NCI-H2227 (cell line): ENCODE measurements at regions not wholly inside any gene's neighbourhood (a gene's known extent, or its start where the extent isn't known, plus 50 kb on each side); places are given as distances from the start of the nearest gene placed in this dataset.

Experiments used
- DNase-seq: peaks from one replicate; lab custom pipeline; 2025; ENCODE audit not compliant: unreplicated experiment; lab: John Stamatoyannopoulos, UW

DNA sequence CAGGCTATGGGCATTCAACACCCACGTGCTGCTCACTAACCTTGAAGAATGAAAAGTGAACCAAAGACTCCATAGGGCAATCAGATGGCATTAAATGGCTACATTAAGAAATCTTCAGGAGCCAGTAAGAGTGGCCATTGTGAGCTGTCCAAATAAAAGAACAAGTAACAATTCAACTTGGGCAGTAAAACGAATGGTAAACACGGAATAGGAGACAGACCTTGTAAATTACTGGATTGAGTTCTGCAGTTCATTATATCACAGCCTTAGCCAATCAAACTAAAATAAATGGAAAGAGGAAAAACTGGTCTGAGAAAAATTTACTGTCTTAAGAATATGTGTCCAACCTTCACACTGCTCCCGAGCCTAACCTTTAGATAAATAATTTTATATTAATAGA is 306.5 kb upstream of the ZNF521 start:
- no peak for DNase-seq

DNA sequence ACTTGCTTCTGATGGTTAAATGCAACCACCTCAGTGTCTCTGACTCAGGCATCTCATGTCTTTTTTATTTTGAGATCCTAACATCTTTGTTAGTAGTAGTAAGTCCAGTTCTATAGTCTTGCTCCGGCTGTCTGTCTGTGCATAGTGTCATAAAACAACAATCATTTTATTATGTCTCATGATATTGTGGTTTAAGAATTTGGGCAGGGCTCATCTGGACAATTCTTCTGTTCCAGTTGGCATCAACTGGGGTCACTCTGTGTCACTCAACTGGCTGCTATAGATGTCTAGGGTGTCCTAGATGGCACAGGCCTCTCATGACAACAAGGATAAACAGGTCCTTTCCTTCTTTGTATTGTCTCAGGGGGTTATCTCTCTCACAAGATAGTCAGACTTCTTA is 299.6 kb upstream of the ZNF521 start:
- no peak for DNase-seq

DNA sequence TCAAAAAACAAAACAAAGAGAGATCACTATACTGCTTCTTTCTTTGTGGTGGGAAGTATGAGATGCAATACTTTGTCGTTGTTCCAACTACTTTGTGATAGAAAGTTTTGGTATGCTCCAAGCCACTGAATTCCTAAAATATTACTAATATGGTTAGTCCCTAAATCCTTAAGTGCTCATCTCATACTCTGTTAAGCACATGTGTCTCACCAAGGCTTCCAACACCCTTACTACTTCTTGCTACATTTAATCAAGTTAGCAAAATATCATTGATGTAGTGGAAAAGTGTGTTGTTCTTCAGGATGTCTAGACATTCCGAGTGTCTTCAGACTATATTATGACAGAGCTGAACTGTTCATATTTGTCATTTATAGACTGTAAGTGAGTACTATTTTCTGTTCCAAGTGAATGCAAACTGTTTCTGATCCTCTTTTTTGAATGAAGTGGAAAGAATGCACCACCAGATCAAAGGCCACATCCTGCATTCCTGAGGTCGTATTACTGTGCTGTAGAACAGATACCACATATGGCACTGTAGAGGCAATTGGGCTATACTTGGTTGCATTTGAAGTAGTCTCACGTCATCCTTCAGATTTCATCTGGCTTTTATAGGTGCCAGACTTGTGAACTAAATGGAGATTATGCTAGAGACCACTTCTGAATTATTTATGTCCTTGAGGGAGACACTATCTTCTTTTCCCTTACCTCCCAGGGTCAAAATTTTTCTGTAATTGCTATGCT is 298.4 kb upstream of the ZNF521 start:
- DNase-seq: no peak

DNA sequence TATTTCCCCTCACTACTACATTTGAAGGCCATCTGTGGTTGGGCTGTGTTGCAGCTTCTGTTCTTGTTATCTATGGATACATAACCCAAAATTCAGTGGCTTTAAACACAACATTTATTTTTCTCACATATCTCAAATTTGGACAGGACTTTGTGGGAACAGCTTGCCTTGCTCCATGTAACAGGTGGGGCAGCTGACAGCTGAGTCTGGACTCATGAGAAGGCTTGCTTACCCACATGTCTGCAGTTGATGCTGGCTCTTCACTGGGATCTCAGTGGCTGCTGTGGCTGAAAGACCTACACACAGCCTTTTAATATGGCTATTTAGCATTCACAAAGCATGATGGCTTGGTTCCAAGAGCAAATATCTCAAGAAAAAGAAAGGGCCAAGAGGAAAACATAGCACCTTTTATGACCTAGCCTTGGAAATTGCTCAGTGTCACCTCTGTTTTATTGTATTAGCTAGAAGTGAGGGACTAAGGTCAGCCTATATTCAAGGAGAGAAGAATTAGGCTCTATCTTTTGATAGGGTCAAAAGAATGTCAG is 296.8 kb upstream of the ZNF521 start:
- DNase-seq: no peak

DNA sequence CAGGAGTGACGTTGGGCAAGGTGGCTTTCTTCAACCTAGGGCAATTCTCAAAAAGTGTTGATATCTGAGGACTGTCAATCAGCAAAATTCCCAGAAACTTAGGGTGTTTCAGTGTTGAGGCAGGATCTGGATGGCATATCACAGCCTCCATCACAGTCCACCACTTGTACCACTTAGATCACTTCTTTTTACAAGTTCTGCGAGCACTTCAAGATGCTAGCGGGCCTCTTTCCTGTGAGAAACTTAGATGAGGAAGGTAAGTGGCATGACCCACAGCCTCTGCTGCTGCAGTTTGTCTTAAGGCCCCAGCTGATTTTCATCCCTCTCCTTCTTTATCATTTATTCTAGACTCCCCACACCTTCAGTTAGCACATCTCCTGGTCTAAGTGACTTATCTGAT is 295.4 kb upstream of the ZNF521 start:
- DNase-seq: no peak

DNA sequence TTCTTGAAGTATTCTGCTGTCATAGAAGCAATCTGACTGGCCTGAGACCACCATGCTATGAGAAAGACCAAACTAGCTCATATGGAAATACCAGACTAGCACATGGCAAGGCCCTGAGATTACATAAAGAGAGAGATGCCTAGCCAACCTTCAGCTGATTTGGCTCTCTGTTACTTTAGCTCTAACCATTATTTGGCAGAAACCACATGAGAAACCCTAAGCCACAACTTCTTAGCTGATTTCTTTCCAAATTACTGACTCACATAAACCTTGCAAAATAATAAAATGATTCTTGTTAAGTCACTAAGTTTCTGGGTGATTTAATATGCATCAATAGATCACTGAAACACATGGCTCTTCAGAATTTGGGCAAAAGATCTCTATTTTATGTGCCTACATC is 295.0 kb upstream of the ZNF521 start:
- no peak for DNase-seq

DNA sequence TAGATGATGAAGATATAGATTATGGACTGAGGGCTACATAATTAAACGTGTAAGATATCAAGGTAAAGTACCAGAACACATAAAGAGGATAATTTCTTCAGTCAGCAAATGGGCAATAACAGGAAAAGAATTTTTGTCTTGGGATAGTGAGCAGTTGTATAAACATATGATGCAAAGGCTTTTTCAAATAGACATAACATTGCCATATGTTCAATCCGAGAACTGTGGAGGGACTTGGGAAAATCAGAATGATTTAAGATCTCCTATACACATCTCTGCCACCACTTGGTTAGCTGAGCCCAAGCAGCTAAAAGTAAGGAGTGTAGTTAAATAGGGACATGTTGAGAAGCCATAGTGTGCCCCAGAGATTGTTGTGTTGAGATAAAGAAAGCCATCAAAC is 287.6 kb upstream of the ZNF521 start:
- no peak for DNase-seq

DNA sequence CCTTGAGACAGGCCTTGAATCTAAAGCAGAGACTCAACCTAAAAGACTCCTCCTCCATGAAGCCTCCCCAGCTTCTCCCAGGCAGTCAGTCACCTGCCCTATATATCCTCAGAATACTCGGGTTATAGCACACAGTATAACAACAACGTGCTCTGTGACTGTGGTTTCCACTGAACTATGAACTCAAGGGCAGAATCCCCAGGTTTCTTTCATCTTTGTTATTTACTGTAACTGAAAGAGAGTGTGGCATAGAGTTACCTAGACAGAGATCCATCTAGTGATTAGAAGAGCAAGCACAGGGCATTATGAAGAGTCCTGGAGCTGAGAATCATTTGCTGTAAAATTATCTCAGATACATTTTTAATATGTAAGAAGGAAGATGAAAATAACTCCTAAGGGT is 281.6 kb upstream of the ZNF521 start:
- DNase-seq: no peak

DNA sequence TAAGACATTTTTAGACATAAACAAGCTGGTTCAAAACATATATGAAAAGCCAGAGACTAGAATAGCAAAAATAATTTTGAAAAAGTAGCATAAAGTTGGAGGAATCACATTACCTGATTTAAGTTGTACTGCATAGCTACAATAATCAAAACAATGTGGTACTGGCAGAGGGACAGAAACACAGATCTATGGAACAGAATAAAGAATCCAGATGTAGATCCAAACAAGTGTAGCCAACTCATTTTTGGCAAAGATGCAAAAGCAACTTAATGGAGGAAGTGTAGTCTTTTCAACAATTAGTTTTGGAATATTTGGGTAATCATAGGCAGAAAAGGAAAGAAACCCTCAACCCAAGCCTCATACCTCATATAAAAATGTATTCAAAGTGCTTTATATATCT is 278.7 kb upstream of the ZNF521 start:
- DNase-seq: no peak

DNA sequence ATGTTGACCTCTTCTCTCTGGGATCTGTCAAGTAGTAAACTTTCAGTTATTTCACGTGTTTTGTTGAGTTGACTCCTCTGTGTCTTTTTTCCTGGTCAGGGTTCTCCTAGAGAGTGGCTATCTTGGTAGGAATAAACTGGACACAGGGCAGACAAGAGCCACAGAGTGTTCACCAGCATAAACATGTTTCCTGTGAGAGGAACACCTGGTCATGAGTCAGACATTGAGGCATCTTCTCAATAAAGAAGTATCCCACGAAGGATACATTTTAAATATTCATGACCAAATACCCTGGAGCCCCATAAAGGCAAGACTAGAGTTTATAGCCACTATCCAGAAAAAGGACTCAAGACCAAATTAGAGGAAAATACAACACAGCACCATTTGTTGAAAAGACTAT is 269.7 kb upstream of the ZNF521 start:
- no peak for DNase-seq

DNA sequence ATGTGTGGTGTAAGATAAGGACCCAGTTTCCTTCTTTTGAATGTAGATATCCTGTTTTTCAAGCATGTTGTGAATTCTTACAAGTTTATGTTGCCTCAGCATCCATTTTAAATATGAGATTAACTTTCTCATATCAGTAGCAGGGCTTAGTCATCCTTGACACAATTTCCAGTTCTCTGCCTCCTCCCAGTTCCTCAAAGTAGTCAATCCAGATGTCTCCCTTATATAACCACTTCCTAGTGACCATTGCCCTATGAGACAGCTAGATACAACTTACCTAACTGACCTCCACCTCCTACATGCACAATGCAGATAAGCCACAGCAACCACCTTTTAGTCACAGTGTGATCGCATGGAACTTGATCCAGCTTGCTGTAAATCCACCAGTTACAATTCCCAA is 269.2 kb upstream of the ZNF521 start:
- no peak for DNase-seq

DNA sequence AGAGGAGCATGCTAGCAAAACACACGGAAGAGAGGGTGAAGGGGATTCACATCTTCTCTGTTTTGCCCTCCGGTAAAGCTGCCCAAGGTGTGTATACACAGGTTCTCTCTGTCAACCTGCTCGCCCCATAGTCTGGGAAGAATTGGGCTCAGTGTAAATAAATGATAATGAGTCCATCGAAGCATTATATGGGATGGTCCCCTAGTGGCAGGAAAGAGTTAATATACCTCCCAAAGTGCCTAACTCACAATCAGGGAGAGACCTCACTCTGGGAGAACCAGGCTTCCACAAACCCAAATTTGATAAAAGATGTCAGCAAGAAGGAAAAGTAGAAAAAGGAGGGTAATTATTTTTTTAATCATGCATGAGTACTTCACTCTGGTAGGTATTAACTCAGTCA is 262.2 kb upstream of the ZNF521 start:
- no peak for DNase-seq

DNA sequence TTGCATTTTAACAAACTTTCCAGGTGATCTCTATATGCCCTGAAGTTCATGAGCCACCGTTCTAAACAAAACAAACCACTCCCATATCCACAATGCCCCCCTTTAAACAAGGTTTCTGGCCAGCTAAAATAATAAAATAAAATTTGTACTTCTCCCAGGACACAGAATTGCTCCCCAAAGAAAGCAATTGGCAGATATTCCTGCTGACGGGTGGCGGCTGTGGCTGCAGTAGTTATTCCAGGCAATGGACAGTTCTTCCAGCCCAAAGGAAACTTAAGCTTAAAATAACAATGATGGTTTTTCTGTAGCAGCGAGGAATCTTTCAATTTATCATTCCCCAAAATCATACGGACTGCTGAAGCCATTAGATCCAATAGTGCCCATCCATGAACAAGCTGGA is 260.5 kb upstream of the ZNF521 start:
- no peak for DNase-seq

DNA sequence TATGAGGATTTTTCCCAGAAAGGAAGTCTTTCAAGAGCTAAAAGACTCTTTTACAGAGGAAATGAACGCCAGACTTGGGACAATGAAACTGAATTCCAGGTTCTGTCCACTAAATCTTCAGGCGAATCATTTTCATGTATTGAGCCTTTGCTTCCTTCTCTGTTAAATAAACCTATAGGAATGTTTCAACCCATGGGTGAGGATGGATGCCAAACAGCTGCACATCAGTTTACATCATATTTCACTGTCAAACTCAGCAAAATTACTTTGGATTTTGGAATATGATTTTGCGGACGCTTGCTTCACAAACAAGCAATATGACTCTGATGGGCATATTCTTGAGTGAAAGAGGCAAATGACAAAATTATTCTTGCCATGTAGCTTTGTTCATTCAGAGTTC is 256.1 kb upstream of the ZNF521 start:
- no peak for DNase-seq

DNA sequence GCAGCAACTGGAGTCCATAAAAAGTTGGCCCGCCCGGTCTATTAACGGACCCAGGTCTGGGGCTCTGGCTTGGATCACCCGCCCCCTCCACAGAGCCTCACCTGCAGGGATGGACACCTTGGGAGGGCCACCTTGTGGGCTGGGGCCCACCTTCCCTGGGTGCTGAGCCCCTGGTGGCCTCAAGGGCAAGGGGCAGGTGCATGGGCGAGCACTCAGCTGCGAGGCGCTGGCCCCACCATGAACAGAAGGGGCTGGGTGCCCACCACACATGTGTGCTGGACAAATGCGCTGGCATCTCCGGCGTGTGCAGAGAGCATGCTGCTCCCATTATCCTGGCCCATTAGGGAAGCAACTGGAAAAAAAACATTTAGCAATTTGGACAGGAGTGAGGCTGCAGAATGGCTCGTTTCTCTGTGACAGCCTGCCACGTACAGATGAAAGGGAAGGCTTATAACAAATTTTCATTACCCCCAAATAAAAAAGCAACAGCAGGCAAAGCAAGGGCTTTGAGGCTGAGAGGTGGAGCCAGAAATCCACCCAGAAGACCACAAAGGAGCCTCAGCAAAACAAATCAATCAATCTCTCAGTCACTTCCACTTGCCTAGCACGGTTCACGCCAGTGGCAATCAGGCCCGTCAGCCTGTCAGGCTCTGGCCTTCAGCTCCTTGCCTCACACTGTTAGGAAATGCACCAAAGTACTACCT is 253.1 kb upstream of the ZNF521 start:
- DNase-seq: no peak

DNA sequence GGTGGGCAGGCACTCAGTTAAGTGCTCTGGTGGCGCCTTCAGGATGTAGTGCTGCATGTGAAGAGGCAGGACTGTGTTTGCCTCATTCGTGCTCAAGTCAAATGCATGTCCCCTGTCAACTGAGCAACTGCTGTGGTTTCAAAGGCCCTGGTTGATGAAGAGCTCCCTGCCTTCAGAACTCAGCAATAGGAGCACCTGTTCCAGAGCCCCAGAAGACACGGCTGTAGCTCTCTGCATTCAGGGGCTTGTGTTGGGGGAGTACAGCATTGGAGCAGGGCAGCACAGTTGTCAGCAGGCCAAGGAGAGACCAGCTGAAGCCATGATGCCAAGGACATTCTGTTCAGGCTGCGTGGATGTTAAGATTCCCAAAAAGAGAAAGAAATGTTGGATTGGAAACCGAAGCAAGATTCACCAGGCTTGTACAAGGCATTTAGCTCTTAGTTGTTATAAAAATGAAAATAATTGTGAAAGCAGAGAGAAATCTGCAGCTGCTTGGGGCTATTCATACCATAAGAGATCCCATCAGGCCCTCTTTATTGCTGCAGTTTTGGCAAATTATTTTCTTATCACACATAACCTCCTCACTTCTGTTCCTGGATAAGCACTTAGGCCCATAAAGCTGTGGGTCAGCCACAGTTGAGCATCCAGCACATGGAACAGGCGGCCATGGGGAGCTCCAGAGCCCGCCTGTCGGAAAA is 252.4 kb upstream of the ZNF521 start:
- DNase-seq: no peak

DNA sequence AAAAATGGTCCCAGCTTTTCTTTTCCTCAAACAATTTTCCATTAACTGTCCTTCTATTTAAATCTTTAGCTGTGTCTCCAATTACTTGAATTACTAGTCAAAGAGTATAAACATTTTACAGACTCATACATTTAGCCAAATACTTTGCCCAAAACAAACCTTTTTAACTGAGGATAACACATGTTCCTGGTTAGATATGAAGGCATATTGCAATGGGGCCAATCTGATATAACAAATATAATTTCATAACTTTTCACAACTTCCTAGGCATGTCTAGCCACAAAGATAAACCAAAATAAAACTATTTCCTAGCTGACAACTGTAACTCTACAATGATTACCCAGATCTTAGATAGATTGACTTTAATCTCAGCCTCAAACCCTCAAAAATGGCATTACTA is 247.5 kb upstream of the ZNF521 start:
- no peak for DNase-seq

DNA sequence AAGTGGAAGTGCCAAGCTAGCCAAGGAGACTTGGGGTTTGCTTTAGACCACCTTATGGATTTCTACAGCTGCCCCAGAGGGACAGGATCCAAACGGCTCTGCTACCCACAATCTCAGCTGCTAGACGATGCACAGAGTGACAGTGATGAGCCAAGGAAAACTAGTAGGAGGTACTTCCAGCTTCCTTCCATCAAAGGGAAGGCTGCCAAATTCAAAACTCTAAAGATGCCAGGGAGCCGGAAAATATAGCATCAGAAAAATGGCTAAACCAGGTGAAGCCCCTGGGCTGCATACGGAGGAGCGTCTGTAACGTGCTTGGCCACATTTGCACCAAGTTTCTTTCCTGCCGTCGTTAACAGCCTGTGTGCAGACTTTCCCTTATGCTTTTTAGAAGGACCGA is 245.5 kb upstream of the ZNF521 start:
- DNase-seq: no peak

DNA sequence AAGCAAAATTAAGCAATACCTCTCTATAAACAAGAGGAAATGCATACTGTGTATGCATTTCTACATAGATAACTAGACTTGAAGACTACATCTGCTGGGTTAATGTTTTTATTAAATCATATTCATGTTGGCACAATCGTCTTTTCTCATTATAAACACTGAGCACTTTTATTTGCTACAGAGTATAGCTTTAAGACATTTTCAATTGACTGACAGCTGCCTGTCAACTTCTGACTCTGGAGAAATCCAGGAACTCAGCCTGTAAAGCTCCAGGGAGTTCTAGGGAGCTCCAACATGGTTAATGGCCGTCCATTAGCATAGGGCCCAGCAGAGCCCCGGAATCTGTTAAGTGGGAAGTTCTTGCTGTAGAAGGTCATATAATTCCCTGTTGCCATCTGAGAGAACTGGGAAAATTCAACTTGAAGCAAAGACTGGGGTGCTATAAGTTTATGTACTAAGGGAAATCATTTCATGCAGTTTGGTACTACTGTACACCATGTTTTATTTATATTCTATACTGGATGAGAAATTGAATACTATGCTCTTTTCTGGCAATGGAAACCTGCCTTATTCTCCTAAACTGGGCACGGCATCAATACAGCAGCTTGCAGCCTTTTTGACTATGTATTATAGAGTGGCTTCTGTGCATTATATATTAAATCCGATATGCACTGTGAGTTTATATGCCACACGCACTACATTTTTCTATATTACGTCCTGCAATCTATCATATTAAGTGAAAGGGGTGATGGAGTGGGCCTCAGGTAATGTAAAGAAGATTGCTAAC is 243.5 kb upstream of the ZNF521 start:
- DNase-seq: no peak

DNA sequence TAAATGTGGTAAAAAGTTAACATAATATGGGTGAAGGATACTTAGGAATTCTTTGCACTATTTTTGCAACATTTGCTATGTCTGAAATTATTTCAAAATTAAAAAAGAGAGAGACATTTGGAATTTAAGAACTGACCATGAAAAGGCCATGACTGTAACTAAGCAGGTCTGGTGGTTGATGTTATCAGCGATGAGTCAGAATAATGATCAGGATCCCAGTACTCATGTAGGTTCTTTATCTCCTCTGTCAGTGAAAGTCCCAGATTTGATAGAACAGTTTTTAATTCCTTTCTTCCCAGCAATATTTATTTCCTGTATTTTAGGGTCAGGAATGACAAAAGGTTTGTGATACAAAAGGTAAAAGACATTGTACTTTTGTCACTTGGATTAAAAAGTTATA is 242.4 kb upstream of the ZNF521 start:
- DNase-seq: no peak

DNA sequence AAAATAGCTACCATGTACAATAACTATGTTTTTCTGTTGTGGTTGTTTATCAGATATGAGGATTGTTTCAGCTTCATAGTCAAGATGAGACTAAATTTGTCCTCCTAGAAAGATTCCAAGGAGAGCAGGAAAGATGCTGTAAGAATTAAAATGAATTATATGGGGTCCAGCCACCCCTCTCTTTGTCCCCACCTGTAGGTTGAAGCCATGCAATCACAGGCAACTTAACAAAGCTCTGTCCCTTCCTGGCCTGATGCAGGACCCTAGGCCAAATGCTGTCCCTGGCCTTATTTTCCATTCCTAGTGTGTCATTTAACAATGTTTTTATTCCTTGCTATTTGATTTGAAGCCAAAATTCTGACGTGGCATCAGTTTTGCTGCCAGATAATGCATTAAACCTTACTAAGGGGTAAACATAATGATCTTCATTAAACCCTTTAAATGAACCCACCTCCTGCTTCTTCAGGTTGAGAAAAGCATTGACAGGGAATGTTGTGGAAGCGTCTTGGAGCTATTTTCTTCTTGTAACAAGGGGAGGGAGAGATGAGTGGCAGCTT is 240.9 kb upstream of the ZNF521 start:
- no peak for DNase-seq
